HEK293T (cell line): ENCODE measurements at regions not wholly inside any gene's neighbourhood (a gene's known extent, or its start where the extent isn't known, plus 50 kb on each side); places are given as distances from the start of the nearest gene placed in this dataset.

Experiments used
- CTCF ChIA-PET: fragments of 350-600 bp; formaldehyde crosslinking; extraction: SDS; loops from one replicate; lab custom pipeline; 2021; ENCODE audit warnings: antibody characterized with exemption, inconsistent platforms; lab: Yijun Ruan, JAX
- POLR2A ChIA-PET: fragments of 350-600 bp; formaldehyde crosslinking; extraction: SDS; loops from one replicate; lab custom pipeline; 2020; ENCODE audit warnings: antibody characterized with exemption, inconsistent platforms; lab: Yijun Ruan, JAX
- DNase-seq: peaks from one replicate; pipeline ENCODE4 v3.0.0; 2012; ENCODE audit warnings: mixed read lengths; ENCODE audit errors: extremely low spot score
- ARNT ChIP-seq: fragments of 450-650 bp; IDR thresholded peaks from 2 replicates; pipeline ENCODE4 v1.6.1; 2017; ENCODE audit warnings: mild to moderate bottlenecking
- BHLHE40 ChIP-seq: fragments of 450-650 bp; IDR thresholded peaks from 2 replicates; pipeline ENCODE4 v1.6.1; 2016; ENCODE audit warnings: mild to moderate bottlenecking, moderate library complexity, borderline replicate concordance
- CTBP1 ChIP-seq: fragments of 450-650 bp; IDR thresholded peaks from 2 replicates; pipeline ENCODE4 v1.6.1; 2016; ENCODE audit warnings: borderline replicate concordance
- ELF4 ChIP-seq: fragments of 450-650 bp; IDR thresholded peaks from 2 replicates; pipeline ENCODE4 v1.6.1; 2017; ENCODE audit warnings: antibody characterized with exemption
- FOXA1 ChIP-seq: fragments of 450-650 bp; IDR thresholded peaks from 2 replicates; pipeline ENCODE4 v1.6.1; 2016; ENCODE audit warnings: mild to moderate bottlenecking
- FOXK2 ChIP-seq: fragments of 450-650 bp; IDR thresholded peaks from 2 replicates; pipeline ENCODE4 v1.6.1; 2016; ENCODE audit warnings: mild to moderate bottlenecking
- FOXM1 ChIP-seq: fragments of 450-650 bp; IDR thresholded peaks from 2 replicates; pipeline ENCODE4 v1.6.1; 2017; ENCODE audit warnings: mild to moderate bottlenecking, borderline replicate concordance
- HDGF ChIP-seq: fragments of 450-650 bp; IDR thresholded peaks from 2 replicates; pipeline ENCODE4 v1.6.1; 2017; ENCODE audit warnings: antibody characterized with exemption, borderline replicate concordance
- L3MBTL2 ChIP-seq: fragments of 450-650 bp; conservative IDR thresholded peaks from 2 replicates; pipeline ENCODE4 v1.6.1; 2016; ENCODE audit warnings: mild to moderate bottlenecking
- LEF1 ChIP-seq: fragments of 450-650 bp; IDR thresholded peaks from 2 replicates; pipeline ENCODE4 v1.6.1; 2017; ENCODE audit warnings: mild to moderate bottlenecking, borderline replicate concordance
- NFRKB ChIP-seq: fragments of 450-650 bp; IDR thresholded peaks from 2 replicates; pipeline ENCODE4 v1.6.1; 2016; ENCODE audit warnings: mild to moderate bottlenecking, moderate library complexity
- PKNOX1 ChIP-seq: fragments of 450-650 bp; IDR thresholded peaks from 2 replicates; pipeline ENCODE4 v1.6.1; 2016
- SP1 ChIP-seq: fragments of 450-650 bp; IDR thresholded peaks from 2 replicates; pipeline ENCODE4 v1.6.1; 2017
- SUZ12 ChIP-seq: fragments of 450-650 bp; IDR thresholded peaks from 2 replicates; pipeline ENCODE4 v1.6.1; 2016; ENCODE audit warnings: mild to moderate bottlenecking
- TARDBP ChIP-seq: fragments of 450-650 bp; IDR thresholded peaks from 2 replicates; pipeline ENCODE4 v1.6.1; 2016
- ZNF384 ChIP-seq: fragments of 450-650 bp; IDR thresholded peaks from 2 replicates; pipeline ENCODE4 v1.6.1; 2016

- POLR2A ChIA-PET = no interaction called here
- DNase-seq = no peak
- CTCF ChIA-PET = no interaction called here
- TF ChIP-seq LEF1 = no peak
- no peak for TF ChIP-seq L3MBTL2
- no peak for TF ChIP-seq HDGF
- no peak for TF ChIP-seq ZNF384
- TF ChIP-seq SUZ12 = no peak
- no peak for TF ChIP-seq FOXK2
- no peak for TF ChIP-seq PKNOX1
- no peak for TF ChIP-seq ELF4
Observed at GRCh38 chrX:46447384-46447783, 97.8 kb downstream of the ZNF674 start.

GRCh38 chrX:46446727-46447378 is 98.4 kb downstream of the ZNF674 start:
- peak; percentile 94 for DNase-seq
- TF ChIP-seq ELF4 (peak; percentile 51), L3MBTL2 (peak; percentile 72), FOXM1 (no peak)
- ChIA-PET CTCF (no interaction called here), POLR2A (interaction anchor here (0.7 kb wide), 1 partner anchor 1230 kb away, joined by 4 read pairs; no protein-coding TSS in a partner anchor)

- ChIA-PET CTCF (no interaction called here), POLR2A (no interaction called here)
- no peak for DNase-seq
- no peak for TF ChIP-seq FOXA1
- TF ChIP-seq ZNF384 = no peak
Observed at GRCh38 chrX:46444011-46444410, 101.2 kb downstream of the ZNF674 start.

- no peak for DNase-seq
- ChIA-PET POLR2A (no interaction called here), CTCF (no interaction called here)
- TF ChIP-seq ELF4 = no peak
- no peak for TF ChIP-seq L3MBTL2
- no peak for TF ChIP-seq SUZ12
- no peak for TF ChIP-seq NFRKB
- no peak for TF ChIP-seq HDGF
Observed at GRCh38 chrX:46436744-46437143, 108.5 kb downstream of the ZNF674 start.

GRCh38 chrX:46433892-46434291 is 111.3 kb downstream of the ZNF674 start:
- no peak for TF ChIP-seq FOXM1
- no peak for TF ChIP-seq ARNT
- TF ChIP-seq FOXK2 = no peak
- ChIA-PET POLR2A (no interaction called here), CTCF (no interaction called here)
- no peak for DNase-seq

- DNase-seq = peak; percentile 60
- CTCF ChIA-PET = interaction anchor here (0.8 to 1.9 kb wide), 5 partner anchors 11 to 807 kb away, joined by 3 to 6 read pairs (median 4); no protein-coding TSS in a partner anchor
- POLR2A ChIA-PET = no interaction called here
- TF ChIP-seq TARDBP (no peak), NFRKB (no peak), LEF1 (no peak), SP1 (no peak), BHLHE40 (no peak), PKNOX1 (no peak), ZNF384 (no peak), FOXA1 (no peak)
Observed at GRCh38 chrX:46408553-46409407, 136.4 kb downstream of the ZNF674 start.

GRCh38 chrX:46407753-46408130 is 137.5 kb downstream of the ZNF674 start:
- TF ChIP-seq BHLHE40 (no peak), LEF1 (no peak), HDGF (no peak), SP1 (no peak)
- ChIA-PET CTCF (interaction anchor here (0.7 to 1.9 kb wide), 3 partner anchors 14 to 908 kb away, joined by 3 to 6 read pairs (median 4); no protein-coding TSS in a partner anchor), POLR2A (no interaction called here)
- DNase-seq = no peak

GRCh38 chrX:46407036-46407752 is 138.0 kb downstream of the ZNF674 start:
- ChIA-PET POLR2A (no interaction called here), CTCF (interaction anchor here (0.7 to 1.9 kb wide), 2 partner anchors 21 to 909 kb away, joined by 3 to 4 read pairs; no protein-coding TSS in a partner anchor)
- TF ChIP-seq FOXM1 (no peak), BHLHE40 (no peak), TARDBP (no peak), HDGF (no peak), ARNT (no peak), NFRKB (no peak), LEF1 (no peak), ELF4 (no peak), CTBP1 (no peak), L3MBTL2 (no peak), PKNOX1 (no peak), SUZ12 (no peak)
- no peak for DNase-seq
